ENCODE measurements at regions not wholly inside any gene's neighbourhood (a gene's known extent, or its start where the extent isn't known, plus 50 kb on each side); places are given as distances from the start of the nearest gene placed in this dataset.

- in situ Hi-C loops (cut with MboI; ENCODE audit: low sequenced_read_pairs), result no loop called here
Observed at GRCh38 chr4:15130441-15130840, 128.2 kb downstream of the CPEB2 start.

DNA sequence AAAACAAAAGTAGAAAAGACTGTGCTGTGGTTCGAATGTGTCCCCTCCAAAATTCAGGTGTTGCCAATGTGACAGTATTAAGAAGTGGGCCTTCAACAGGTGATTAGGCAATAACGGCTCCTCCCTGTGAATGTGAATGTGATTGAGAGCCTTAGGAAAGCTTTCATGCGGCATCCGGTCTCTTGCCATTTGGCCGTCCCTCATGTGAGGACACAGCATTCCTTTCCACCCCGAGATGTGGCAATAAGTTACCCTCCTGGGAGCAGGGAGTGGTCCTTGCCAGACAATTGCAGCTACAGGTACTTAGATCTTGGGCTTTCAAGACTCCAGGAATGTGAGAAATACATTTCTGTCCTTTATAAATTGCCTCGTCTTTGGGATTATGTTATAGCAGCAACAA lies 129.3 kb downstream of the CPEB2 start:
- in situ Hi-C loops (cut with MboI; ENCODE audit: low sequenced_read_pairs), result no loop called here

DNA sequence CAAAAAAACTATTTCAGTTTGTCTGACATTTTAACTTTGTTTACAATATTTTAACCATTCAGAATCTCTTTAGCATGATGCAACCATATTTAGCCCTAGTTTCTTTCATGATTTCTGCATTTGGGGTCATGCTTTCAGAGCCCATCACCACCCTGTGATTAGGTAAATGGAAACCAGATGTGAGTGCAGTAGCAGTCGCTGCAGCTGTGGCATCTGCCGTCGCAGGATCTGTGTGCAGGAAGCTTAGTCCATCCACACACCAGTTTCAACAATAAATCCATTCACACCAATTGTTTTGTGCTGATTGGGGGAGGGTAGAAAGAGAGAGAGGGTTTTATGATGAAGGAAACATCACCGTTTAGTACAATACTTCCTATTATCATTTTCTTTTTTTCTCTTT lies 130.5 kb downstream of the CPEB2 start:
- in situ Hi-C loops (cut with MboI; ENCODE audit: low sequenced_read_pairs), result no loop called here

DNA sequence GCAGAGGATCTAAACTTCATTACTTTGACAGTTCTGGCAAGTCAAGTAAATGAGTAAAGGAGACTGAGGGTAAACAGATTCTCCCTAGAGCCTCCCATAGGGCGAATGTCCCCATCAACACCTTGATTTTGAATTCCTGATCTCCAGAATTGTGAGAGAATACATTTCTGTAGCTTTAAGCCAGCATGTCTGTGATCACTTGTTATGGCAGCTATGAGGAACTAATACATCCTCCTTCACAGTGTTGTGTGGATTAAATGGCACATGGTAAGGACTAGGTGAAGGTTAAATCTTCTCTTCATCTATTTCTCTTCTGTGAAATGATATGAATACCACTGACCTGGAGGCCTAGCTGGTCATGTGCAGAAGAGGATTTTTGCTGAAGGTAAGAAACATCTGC lies 137.3 kb downstream of the CPEB2 start:
- in situ Hi-C loops (cut with MboI; ENCODE audit: low sequenced_read_pairs), result no loop called here

- in situ Hi-C loops (cut with MboI; ENCODE audit: low sequenced_read_pairs), result no loop called here
Observed at GRCh38 chr4:15142201-15142600, 139.9 kb downstream of the CPEB2 start.

DNA sequence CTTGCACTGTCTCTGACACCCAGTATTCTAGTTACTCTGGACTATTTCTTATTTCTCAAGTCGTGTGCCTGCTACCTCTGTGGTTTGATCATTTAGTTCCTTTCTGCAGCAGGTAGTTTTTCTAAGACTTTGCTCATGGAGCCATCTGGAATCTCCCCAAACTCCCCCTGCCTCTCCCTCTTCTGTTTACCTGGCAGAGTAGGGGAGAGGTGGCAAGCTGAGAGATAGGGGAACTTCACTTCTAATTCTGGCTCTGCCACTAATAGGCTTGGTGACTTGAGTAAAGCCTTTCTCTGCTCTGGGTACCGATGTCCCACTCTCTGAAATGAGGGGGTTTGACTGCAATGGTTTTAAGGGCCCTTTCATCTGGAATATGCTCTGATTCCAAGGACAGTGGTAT lies 141.3 kb downstream of the CPEB2 start:
- in situ Hi-C loops (cut with MboI; ENCODE audit: low sequenced_read_pairs), result no loop called here

DNA sequence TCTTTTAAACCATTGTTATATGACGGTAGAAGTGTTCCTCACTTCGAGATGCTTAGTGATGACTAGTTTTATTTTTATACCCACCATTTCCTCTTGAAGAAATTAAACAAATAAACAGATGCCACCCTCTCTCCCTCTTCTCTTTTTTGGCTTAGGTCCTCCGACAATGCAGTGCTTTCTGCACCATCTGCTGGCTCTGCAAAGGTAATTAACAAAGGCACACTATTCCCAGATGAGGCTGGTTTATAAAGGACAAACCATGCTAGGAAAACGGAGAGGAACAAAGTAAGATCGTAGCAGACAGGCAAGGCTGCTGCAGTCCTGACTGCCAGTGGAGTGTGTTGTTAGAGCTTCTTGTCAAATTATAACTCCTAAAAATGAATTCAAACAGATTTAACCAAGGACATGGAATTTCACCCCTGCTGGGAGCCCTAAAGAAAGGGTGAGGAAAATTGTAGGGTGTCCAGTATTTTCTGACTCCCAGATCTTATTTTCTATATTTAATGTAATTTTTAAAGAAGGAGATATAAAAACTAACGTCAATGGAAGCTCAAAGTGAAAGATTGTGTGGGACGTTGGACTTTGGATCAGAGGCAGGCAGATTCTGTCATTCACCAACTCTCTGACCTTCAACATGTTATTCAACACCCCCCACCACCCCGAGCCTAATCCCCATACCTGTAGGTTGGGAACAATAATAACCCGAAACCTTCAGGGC lies 142.1 kb downstream of the CPEB2 start:
- in situ Hi-C loops (cut with MboI; ENCODE audit: low sequenced_read_pairs), result no loop called here

- in situ Hi-C loops (cut with MboI; ENCODE audit: low sequenced_read_pairs), result no loop called here
Observed at GRCh38 chr4:15144967-15145295, 142.7 kb downstream of the CPEB2 start.

DNA sequence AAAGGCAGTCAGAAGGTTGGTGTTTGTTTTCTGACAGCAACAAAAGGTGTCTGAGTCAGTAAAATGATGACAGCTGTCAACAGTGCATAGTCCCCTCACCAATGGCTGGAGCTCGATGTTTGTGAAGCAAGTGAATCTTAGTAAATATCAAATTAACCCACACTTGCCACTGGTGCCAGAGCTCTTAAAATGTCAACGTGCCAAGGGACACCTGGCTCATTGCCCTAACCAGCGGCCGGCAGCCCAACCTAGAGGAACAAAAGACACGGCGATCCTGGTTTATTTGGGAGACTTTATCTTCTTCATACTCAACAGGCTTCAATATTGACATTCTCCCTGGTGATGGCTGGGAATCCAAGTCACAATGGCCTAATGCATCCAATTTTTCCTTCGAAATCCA lies 143.4 kb downstream of the CPEB2 start:
- in situ Hi-C loops (cut with MboI; ENCODE audit: low sequenced_read_pairs), result no loop called here

- in situ Hi-C loops (cut with MboI; ENCODE audit: low sequenced_read_pairs), result no loop called here
Observed at GRCh38 chr4:15147714-15148113, 145.4 kb downstream of the CPEB2 start.

- in situ Hi-C loops (cut with MboI; ENCODE audit: low sequenced_read_pairs), result no loop called here
Observed at GRCh38 chr4:15148199-15148598, 145.9 kb downstream of the CPEB2 start.

DNA sequence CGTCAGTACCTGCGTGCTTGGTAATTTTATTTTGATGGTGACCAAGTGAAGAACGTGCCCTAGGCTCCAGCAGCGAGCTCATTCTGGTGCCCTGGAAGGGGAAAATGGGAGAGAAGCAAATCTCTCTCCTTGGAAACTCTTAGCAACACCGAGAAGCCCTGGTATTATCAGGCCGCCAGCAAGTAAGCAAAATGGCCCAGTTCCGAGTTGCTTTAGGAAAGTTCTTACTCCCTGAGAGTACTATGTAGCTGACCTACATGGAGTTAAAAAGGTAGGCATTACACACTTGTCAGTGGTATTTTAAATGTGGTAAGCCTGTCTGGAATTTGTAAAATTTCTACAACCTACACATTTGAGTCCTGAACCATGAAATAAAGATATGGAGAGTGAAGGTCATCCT lies 146.4 kb downstream of the CPEB2 start:
- in situ Hi-C loops (cut with MboI; ENCODE audit: low sequenced_read_pairs), result no loop called here

GRCh38 chr4:15149234-15149838 lies 147.1 kb downstream of the CPEB2 start:
- in situ Hi-C loops (cut with MboI; ENCODE audit: low sequenced_read_pairs), result no loop called here

GRCh38 chr4:15149839-15150592 lies 147.7 kb downstream of the CPEB2 start:
- in situ Hi-C loops (cut with MboI; ENCODE audit: low sequenced_read_pairs), result no loop called here

GRCh38 chr4:15150631-15151030 lies 148.3 kb downstream of the CPEB2 start:
- in situ Hi-C loops (cut with MboI; ENCODE audit: low sequenced_read_pairs), result no loop called here

GRCh38 chr4:15151033-15151432 lies 148.8 kb downstream of the CPEB2 start:
- in situ Hi-C loops (cut with MboI; ENCODE audit: low sequenced_read_pairs), result no loop called here

GRCh38 chr4:15153662-15154061 lies 151.4 kb downstream of the CPEB2 start:
- in situ Hi-C loops (cut with MboI; ENCODE audit: low sequenced_read_pairs), result no loop called here

GRCh38 chr4:15158406-15159091 lies 156.3 kb downstream of the CPEB2 start:
- in situ Hi-C loops (cut with MboI; ENCODE audit: low sequenced_read_pairs), result no loop called here

DNA sequence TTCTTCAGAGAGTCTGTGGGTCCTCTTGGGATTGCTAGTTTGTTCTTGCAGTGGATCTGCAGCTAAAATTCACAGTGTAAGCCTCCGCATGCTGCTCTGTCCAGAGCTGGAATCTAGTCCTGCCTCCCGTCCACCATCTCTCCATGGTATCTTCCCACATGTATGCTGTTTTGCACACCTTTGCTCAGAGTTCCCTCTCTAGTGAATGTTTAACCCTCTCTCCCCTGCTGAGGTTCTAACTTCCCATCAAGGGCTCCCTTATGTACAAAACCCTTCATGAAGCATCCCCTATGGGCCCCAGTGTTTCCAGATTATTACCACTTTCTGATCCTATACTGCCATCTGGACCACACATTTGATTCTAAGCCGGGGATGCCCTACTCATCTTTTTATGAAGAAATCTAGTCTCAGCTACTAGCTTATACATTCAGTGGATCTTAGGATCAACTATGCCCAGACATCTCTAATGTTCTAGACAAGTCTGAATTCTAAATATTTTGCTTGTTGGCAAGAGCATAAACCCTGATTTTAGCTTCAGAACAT lies 157.3 kb downstream of the CPEB2 start:
- in situ Hi-C loops (cut with MboI; ENCODE audit: low sequenced_read_pairs), result no loop called here

DNA sequence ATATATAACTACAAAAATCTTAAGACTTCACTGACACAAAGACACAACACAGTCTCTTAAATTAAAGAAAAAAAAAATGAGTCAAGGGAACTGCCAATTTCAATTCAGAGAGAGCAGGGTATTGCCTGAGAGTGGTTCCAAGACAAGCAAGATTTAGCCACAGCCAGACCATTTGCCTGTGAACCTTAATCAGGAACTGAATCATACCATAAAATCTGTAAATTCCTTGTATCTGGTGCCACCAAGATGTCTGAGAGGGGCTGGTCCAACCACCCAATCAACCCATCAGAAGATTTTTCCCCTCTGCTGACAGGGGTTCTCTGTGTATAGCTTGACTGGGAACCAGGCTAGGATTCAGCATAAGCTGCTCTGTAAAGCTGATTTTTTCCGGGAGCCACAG lies 159.2 kb downstream of the CPEB2 start:
- in situ Hi-C loops (cut with MboI; ENCODE audit: low sequenced_read_pairs), result no loop called here

DNA sequence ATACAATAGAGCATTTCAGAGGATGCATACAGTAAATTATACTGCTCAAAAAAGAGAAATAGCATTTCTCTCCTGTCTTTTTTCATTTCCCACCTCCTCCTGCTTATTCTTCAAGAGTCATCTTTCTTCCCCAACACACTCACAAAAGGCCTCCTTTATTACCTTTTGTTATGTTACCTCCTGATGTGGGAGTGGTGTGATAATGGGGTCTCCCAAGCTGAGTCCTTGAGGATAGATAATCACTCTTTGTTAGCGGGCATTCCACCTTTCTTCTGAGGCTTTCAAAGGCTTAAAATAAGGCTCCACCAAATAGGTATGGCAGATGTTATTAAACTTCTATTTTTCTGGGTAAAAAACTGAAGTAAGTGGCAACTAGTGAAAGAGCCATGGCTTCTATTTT lies 159.8 kb downstream of the CPEB2 start:
- in situ Hi-C loops (cut with MboI; ENCODE audit: low sequenced_read_pairs), result no loop called here

Measured in HL-60/S4 treated with retinoic acid at 250 ng/mL for 4 days and 3 days (cell line).